SU-DHL-6 (cell line): ENCODE measurements at regions not wholly inside any gene's neighbourhood (a gene's known extent, or its start where the extent isn't known, plus 50 kb on each side); places are given as distances from the start of the nearest gene placed in this dataset.

Experiments
- CTCF ChIP-seq: fragments of 200-600 bp; sonication (generic); IDR thresholded peaks from one replicate; pipeline ENCODE4 v1.5.1; 2017; ENCODE audit warnings: antibody characterized with exemption, mild to moderate bottlenecking, low read length, moderate library complexity; ENCODE audit not compliant: insufficient read depth, poor library complexity, severe bottlenecking
- EZH2phosphoT487 ChIP-seq: fragments of 200-600 bp; sonication (generic), shearing (Covaris generic); conservative IDR thresholded peaks from 2 replicates; pipeline ENCODE4 v1.6.1; 2018; ENCODE audit warnings: mild to moderate bottlenecking, antibody characterized with exemption, low read length, moderate library complexity, mixed read lengths

- TF ChIP-seq CTCF = no peak
- TF ChIP-seq EZH2phosphoT487 = no peak
Measured at GRCh38 chr2:120896901-120897300, 161.2 kb downstream of the GLI2 start.
